WTC11 (cell line): ENCODE measurements at regions not wholly inside any gene's neighbourhood (a gene's known extent, or its start where the extent isn't known, plus 50 kb on each side); places are given as distances from the start of the nearest gene placed in this dataset.
"Not testable (repeated sequence)": the region's sequence is repeated elsewhere in the genome, so short reads cannot be mapped to it uniquely, and the experiment has no call there.

Experiments used
- CTCF ChIP-seq: fragments of 200-600 bp; IDR thresholded peaks from 2 replicates; pipeline ENCODE4 v1.8.0; 2022; ENCODE audit warnings: antibody characterized with exemption
- E2F1 ChIP-seq: sonication (generic); formaldehyde crosslinking; IDR thresholded peaks from 2 replicates; pipeline ENCODE4 v1.8.0; 2022; ENCODE audit warnings: mild to moderate bottlenecking, missing genetic modification reagents
- E2F5 ChIP-seq: sonication (generic); formaldehyde crosslinking; IDR thresholded peaks from 2 replicates; pipeline ENCODE4 v1.8.1; 2022; ENCODE audit warnings: mild to moderate bottlenecking, moderate library complexity, missing genetic modification reagents
- ESRRA ChIP-seq: sonication (generic); formaldehyde crosslinking; IDR thresholded peaks from 2 replicates; pipeline ENCODE4 v1.8.1; 2022; ENCODE audit warnings: mild to moderate bottlenecking, missing genetic modification reagents, borderline replicate concordance
- HMGXB4 ChIP-seq: sonication (generic); formaldehyde crosslinking; IDR thresholded peaks from 2 replicates; pipeline ENCODE4 v1.8.1; 2023; ENCODE audit warnings: mild to moderate bottlenecking, moderate library complexity, missing genetic modification reagents
- NR2C2 ChIP-seq: sonication (generic); formaldehyde crosslinking; IDR thresholded peaks from 2 replicates; pipeline ENCODE4 v1.8.0; 2022; ENCODE audit warnings: mild to moderate bottlenecking, missing genetic modification reagents
- USF1 ChIP-seq: sonication (generic); formaldehyde crosslinking; IDR thresholded peaks from 2 replicates; pipeline ENCODE4 v1.8.0; 2022; ENCODE audit warnings: mild to moderate bottlenecking, missing genetic modification reagents
- USF2 ChIP-seq: sonication (generic); formaldehyde crosslinking; IDR thresholded peaks from 2 replicates; pipeline ENCODE4 v1.8.1; 2023; ENCODE audit warnings: mild to moderate bottlenecking, missing genetic modification reagents, moderate library complexity
- ZBTB43 ChIP-seq: sonication (generic); formaldehyde crosslinking; IDR thresholded peaks from 2 replicates; pipeline ENCODE4 v1.8.1; 2023; ENCODE audit warnings: mild to moderate bottlenecking, missing genetic modification reagents
- ZNF263 ChIP-seq: sonication (generic); formaldehyde crosslinking; IDR thresholded peaks from 2 replicates; pipeline ENCODE4 v1.8.1; 2022; ENCODE audit warnings: low read depth, mild to moderate bottlenecking, moderate library complexity, missing genetic modification reagents

GRCh38 chrX:3867067-3867831, 153.8 kb upstream of the PRKX start:
- not testable (repeated sequence) for TF ChIP-seq CTCF; HMGXB4 (CRISPR knock-in tag); USF1 (CRISPR knock-in tag); NR2C2; USF2 (CRISPR knock-in tag); E2F1; ESRRA (CRISPR knock-in tag); ZBTB43 (CRISPR knock-in tag); ZNF263 (CRISPR knock-in tag); E2F5 (CRISPR knock-in tag)
